ENCODE measurements at regions not wholly inside any gene's neighbourhood (a gene's known extent, or its start where the extent isn't known, plus 50 kb on each side); places are given as distances from the start of the nearest gene placed in this dataset.

GRCh38 chrY:15397556-15398280 lies 873.4 kb downstream of the NLGN4Y start:
- Mint-ChIP-seq H3K4me1 (peaks cover 24% of the 10 kb centered on the region), H3K9me3 (peaks cover 12% of the 10 kb centered on the region), H3K4me3 (no peak overlapping the region), H3K27me3 (ENCODE audit: insufficient read depth, low read depth, poor library complexity) (peaks cover 3% of the 10 kb centered on the region), H3K27ac (no peak overlapping the region; the same call in 1 of the 2 replicates), H3K36me3 (ENCODE audit: low read depth) (peaks cover 20% of the 10 kb centered on the region; the same call in 2 of the 3 replicates)
- H3K27me3 ChIP-seq (ENCODE audit: insufficient read depth) = no peaks in the 10 kb centered on the region
- H2AFZ ChIP-seq = no peak overlapping the region
- H3K4me1 ChIP-seq (ENCODE audit: insufficient read depth) = peaks cover 6% of the 10 kb centered on the region; the same call in 1 of the 2 replicates
- H3K79me2 ChIP-seq (replicated peaks; ENCODE audit: insufficient read depth) = no peaks in the 10 kb centered on the region
- no peaks in the 10 kb centered on the region for H3F3A ChIP-seq (replicated peaks; ENCODE audit: low read depth)
- DNase-seq (ENCODE audit: low spot score) (peak; percentile 60), ATAC-seq (peak; percentile 91)
- no peaks in the 10 kb centered on the region for H3K36me3 ChIP-seq (ENCODE audit: insufficient read depth)
- H3K4me2 ChIP-seq = no peak overlapping the region
- no peaks in the 10 kb centered on the region for H4K20me1 ChIP-seq (replicated peaks; ENCODE audit: insufficient read depth)
- peaks cover 11% of the 10 kb centered on the region; the same call in 1 of the 2 replicates for H3K9me2 ChIP-seq (ENCODE audit: insufficient read depth)
- TF ChIP-seq ZNF331 (CRISPR knock-in tag; IDR thresholded peaks at IDR 0.05; ENCODE audit: low read depth) (no peak), EZH2 (IDR thresholded peaks at IDR 0.05; ENCODE audit: low read depth, unreplicated experiment) (no peak), JUNB (IDR thresholded peaks at IDR 0.05; ENCODE audit: unreplicated experiment) (no peak), EZH2phosphoT487 (IDR thresholded peaks at IDR 0.05; ENCODE audit: unreplicated experiment) (no peak), ZNF114 (CRISPR knock-in tag; IDR thresholded peaks at IDR 0.05) (no peak), CREB1 (CRISPR knock-in tag; IDR thresholded peaks at IDR 0.05; ENCODE audit: low read depth) (no peak), ETS1 (IDR thresholded peaks at IDR 0.05) (no peak), NANOG (IDR thresholded peaks at IDR 0.05; ENCODE audit: borderline replicate concordance) (no peak), POLR2AphosphoS5 (IDR thresholded peaks at IDR 0.05; ENCODE audit: low read depth) (no peak), STAT1 (IDR thresholded peaks at IDR 0.05; ENCODE audit: unreplicated experiment) (no peak)
- TF ChIP-seq, protein P1, sequence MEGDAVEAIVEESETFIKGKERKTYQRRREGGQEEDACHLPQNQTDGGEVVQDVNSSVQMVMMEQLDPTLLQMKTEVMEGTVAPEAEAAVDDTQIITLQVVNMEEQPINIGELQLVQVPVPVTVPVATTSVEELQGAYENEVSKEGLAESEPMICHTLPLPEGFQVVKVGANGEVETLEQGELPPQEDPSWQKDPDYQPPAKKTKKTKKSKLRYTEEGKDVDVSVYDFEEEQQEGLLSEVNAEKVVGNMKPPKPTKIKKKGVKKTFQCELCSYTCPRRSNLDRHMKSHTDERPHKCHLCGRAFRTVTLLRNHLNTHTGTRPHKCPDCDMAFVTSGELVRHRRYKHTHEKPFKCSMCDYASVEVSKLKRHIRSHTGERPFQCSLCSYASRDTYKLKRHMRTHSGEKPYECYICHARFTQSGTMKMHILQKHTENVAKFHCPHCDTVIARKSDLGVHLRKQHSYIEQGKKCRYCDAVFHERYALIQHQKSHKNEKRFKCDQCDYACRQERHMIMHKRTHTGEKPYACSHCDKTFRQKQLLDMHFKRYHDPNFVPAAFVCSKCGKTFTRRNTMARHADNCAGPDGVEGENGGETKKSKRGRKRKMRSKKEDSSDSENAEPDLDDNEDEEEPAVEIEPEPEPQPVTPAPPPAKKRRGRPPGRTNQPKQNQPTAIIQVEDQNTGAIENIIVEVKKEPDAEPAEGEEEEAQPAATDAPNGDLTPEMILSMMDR (conservative IDR thresholded peaks at IDR 0.05; ENCODE audit: low read depth in 2 of 2) = no peak
- TF ChIP-seq, protein P2, sequence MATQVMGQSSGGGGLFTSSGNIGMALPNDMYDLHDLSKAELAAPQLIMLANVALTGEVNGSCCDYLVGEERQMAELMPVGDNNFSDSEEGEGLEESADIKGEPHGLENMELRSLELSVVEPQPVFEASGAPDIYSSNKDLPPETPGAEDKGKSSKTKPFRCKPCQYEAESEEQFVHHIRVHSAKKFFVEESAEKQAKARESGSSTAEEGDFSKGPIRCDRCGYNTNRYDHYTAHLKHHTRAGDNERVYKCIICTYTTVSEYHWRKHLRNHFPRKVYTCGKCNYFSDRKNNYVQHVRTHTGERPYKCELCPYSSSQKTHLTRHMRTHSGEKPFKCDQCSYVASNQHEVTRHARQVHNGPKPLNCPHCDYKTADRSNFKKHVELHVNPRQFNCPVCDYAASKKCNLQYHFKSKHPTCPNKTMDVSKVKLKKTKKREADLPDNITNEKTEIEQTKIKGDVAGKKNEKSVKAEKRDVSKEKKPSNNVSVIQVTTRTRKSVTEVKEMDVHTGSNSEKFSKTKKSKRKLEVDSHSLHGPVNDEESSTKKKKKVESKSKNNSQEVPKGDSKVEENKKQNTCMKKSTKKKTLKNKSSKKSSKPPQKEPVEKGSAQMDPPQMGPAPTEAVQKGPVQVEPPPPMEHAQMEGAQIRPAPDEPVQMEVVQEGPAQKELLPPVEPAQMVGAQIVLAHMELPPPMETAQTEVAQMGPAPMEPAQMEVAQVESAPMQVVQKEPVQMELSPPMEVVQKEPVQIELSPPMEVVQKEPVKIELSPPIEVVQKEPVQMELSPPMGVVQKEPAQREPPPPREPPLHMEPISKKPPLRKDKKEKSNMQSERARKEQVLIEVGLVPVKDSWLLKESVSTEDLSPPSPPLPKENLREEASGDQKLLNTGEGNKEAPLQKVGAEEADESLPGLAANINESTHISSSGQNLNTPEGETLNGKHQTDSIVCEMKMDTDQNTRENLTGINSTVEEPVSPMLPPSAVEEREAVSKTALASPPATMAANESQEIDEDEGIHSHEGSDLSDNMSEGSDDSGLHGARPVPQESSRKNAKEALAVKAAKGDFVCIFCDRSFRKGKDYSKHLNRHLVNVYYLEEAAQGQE (IDR thresholded peaks at IDR 0.05; ENCODE audit: unreplicated experiment) = no peak
- TF ChIP-seq, protein P3, sequence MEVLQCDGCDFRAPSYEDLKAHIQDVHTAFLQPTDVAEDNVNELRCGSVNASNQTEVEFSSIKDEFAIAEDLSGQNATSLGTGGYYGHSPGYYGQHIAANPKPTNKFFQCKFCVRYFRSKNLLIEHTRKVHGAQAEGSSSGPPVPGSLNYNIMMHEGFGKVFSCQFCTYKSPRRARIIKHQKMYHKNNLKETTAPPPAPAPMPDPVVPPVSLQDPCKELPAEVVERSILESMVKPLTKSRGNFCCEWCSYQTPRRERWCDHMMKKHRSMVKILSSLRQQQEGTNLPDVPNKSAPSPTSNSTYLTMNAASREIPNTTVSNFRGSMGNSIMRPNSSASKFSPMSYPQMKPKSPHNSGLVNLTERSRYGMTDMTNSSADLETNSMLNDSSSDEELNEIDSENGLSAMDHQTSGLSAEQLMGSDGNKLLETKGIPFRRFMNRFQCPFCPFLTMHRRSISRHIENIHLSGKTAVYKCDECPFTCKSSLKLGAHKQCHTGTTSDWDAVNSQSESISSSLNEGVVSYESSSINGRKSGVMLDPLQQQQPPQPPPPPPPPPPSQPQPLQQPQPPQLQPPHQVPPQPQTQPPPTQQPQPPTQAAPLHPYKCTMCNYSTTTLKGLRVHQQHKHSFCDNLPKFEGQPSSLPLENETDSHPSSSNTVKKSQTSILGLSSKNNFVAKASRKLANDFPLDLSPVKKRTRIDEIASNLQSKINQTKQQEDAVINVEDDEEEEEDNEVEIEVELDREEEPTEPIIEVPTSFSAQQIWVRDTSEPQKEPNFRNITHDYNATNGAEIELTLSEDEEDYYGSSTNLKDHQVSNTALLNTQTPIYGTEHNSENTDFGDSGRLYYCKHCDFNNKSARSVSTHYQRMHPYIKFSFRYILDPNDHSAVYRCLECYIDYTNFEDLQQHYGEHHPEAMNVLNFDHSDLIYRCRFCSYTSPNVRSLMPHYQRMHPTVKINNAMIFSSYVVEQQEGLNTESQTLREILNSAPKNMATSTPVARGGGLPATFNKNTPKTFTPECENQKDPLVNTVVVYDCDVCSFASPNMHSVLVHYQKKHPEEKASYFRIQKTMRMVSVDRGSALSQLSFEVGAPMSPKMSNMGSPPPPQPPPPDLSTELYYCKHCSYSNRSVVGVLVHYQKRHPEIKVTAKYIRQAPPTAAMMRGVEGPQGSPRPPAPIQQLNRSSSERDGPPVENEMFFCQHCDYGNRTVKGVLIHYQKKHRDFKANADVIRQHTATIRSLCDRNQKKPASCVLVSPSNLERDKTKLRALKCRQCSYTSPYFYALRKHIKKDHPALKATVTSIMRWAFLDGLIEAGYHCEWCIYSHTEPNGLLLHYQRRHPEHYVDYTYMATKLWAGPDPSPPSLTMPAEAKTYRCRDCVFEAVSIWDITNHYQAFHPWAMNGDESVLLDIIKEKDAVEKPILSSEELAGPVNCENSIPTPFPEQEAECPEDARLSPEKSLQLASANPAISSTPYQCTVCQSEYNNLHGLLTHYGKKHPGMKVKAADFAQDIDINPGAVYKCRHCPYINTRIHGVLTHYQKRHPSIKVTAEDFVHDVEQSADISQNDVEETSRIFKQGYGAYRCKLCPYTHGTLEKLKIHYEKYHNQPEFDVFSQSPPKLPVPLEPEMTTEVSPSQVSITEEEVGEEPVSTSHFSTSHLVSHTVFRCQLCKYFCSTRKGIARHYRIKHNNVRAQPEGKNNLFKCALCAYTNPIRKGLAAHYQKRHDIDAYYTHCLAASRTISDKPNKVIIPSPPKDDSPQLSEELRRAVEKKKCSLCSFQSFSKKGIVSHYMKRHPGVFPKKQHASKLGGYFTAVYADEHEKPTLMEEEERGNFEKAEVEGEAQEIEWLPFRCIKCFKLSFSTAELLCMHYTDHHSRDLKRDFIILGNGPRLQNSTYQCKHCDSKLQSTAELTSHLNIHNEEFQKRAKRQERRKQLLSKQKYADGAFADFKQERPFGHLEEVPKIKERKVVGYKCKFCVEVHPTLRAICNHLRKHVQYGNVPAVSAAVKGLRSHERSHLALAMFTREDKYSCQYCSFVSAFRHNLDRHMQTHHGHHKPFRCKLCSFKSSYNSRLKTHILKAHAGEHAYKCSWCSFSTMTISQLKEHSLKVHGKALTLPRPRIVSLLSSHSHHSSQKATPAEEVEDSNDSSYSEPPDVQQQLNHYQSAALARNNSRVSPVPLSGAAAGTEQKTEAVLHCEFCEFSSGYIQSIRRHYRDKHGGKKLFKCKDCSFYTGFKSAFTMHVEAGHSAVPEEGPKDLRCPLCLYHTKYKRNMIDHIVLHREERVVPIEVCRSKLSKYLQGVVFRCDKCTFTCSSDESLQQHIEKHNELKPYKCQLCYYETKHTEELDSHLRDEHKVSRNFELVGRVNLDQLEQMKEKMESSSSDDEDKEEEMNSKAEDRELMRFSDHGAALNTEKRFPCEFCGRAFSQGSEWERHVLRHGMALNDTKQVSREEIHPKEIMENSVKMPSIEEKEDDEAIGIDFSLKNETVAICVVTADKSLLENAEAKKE (CRISPR knock-in tag; IDR thresholded peaks at IDR 0.05) = no peak
- H3K27ac ChIP-seq (ENCODE audit: low read depth) = no peak overlapping the region
- H3K4me3 ChIP-seq = no peak overlapping the region
